Stimulated activated naive CD8-positive, alpha-beta T cell treated with anti-CD3 and anti-CD28 coated beads, Interleukin-15, amount 100 ng/mL, for 72 hours (primary cell): ENCODE measurements at regions not wholly inside any gene's neighbourhood (a gene's known extent, or its start where the extent isn't known, plus 50 kb on each side); places are given as distances from the start of the nearest gene placed in this dataset.

Experiments used
- ATAC-seq: fragments of 150-1000 bp; cut with Tn5 transposase; 2 replicates; pipeline ENCODE4 v1.10.0; 2021; ENCODE audit warnings: mild to moderate bottlenecking, moderate library complexity
- DNase-seq, 2 donors: peaks; one replicate each; pipeline ENCODE4 v3.0.0; 2021 to 2022
- H3K27ac Mint-ChIP-seq, 2 donors: one replicate each; pipeline ENCODE4 v1.8.0; 2022; ENCODE audit warnings: mild to moderate bottlenecking in 2 of 2, mixed read lengths in 2 of 2, moderate library complexity in 2 of 2
- H3K27me3 Mint-ChIP-seq: one replicate; pipeline ENCODE4 v1.8.0; 2022; ENCODE audit warnings: mixed read lengths
- H3K4me1 Mint-ChIP-seq: one replicate; pipeline ENCODE4 v1.8.0; 2022; ENCODE audit warnings: mild to moderate bottlenecking, mixed read lengths
- H3K4me3 Mint-ChIP-seq, 2 donors: one replicate each; pipeline ENCODE4 v1.8.0; 2022; ENCODE audit warnings: mild to moderate bottlenecking in 2 of 2, mixed read lengths in 2 of 2, moderate library complexity in 1 of 2
- H3K9me3 Mint-ChIP-seq, 2 donors: one replicate each; pipeline ENCODE4 v1.8.0; 2022; ENCODE audit warnings: mixed read lengths in 2 of 2

DNA sequence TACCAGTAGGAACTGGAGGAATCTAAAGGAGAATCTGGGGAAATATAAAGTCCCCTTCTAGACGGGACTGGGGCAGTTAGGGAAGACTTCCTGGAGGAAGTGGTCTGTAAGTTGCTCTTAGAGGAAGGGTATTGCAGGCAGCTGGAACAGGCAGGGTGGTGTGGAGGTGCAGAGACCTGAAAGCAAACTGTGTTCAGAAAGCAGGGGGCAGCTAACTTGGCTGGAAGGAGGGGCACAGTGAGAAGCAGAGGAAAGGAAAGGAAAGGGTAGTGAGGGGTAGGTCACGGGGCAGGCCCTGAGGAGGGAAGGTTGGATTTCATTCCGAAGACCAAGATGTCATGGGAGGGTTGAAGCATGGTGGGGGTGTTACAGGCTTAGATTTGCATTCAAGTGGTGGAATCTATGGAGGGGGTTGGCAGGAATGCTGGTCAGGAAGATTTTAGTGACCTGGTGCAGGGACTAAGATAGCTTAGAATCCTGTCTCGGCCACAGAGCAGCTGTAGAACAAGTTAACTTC, 240.7 kb downstream of the FOXD2 start:
- peaks cover 12% of the 10 kb centered on the region for H3K27me3 Mint-ChIP-seq
- H3K9me3 Mint-ChIP-seq: no peaks in the 10 kb centered on the region
- ATAC-seq: no peak
- peak overlapping the region in 1 of 2 donors; percentile 59 for H3K27ac Mint-ChIP-seq
- H3K4me1 Mint-ChIP-seq: no peaks in the 10 kb centered on the region
- H3K4me3 Mint-ChIP-seq: no peak overlapping the region
- no peak for DNase-seq

DNA sequence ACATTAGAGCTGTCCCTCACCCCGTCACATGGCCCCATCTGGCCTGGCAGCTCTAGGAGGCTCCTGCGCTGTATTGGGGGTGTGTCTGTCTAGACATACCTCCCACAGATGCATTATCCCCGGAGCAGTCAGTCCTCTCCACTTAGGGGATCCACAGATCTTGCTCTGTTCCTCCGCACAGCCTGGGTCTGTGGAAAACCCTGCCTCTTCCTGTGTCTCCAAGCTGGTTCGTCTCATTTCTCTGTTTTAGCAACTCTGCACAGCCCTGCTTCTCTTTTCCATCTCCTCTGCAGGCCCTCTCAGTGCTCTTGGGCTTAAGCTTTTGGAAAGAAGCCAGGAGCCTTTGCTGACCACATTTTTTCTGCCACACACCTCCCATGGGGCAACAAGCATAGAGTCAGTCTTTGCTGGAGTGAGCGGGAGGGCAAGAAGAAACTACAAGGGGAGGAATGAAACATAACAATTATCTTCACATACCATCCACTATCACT, 241.5 kb downstream of the FOXD2 start:
- Mint-ChIP-seq H3K27me3 (peaks cover 18% of the 10 kb centered on the region), H3K27ac (no peak overlapping the region)

DNA sequence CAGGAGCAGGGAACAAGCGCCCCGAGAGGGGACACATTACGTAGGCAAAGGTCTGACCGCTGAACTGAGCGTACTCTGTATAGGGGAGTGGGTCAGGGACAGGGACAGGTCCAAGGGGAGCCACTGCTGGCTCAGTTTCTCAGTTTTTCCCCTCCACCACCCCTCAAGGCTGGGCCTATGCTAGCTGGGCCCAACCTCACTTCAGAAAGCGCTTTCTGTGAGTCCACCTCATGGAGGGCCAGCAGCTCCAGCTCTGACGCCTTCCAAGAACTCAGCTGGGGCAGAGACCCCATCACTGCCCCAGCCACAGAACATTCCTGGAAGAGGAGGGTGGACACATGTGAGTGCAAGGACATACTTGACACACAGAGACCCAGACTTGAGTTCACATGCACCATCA, 242.0 kb downstream of the FOXD2 start:
- Mint-ChIP-seq H3K27ac (no peak overlapping the region), H3K27me3 (peaks cover 18% of the 10 kb centered on the region), H3K9me3 (no peaks in the 10 kb centered on the region), H3K4me1 (no peaks in the 10 kb centered on the region), H3K4me3 (no peak overlapping the region)
- ATAC-seq: no peak
- DNase-seq: no peak

More for the DNA sequence above, 241.5 kb downstream of the FOXD2 start:
- ATAC-seq (no peak), DNase-seq (no peak)
- Mint-ChIP-seq H3K4me1 (no peaks in the 10 kb centered on the region), H3K4me3 (no peak overlapping the region), H3K9me3 (no peaks in the 10 kb centered on the region)

- H3K27me3 Mint-ChIP-seq: peaks cover 18% of the 10 kb centered on the region
- H3K4me3 Mint-ChIP-seq: no peak overlapping the region
- no peaks in the 10 kb centered on the region for H3K4me1 Mint-ChIP-seq
- no peak for ATAC-seq
- no peak overlapping the region for H3K27ac Mint-ChIP-seq
- DNase-seq: no peak
- H3K9me3 Mint-ChIP-seq: no peaks in the 10 kb centered on the region
Measured at GRCh38 chr1:47680815-47681475, 243.1 kb downstream of the FOXD2 start.

DNA sequence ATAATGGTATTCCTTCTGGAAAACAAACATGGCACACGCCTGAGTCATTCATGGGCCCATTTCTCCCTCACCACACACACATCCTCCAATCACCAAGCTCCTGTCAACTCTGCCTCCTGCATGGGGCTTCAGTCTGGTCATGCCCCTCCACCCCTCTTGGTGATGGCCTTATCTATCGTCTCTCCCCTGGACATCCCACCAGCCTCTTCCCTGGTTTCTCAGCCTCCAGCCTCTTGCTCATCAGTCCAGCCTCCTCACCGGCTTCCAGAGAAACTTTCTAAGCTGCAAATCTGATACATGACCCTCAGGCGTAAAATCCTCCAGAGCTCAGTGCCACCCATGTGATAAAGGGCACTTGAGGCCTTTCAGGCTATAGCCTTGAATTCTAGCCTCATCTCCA, 243.9 kb downstream of the FOXD2 start:
- Mint-ChIP-seq H3K27ac (peak overlapping the region in 1 of 2 donors; percentile 72), H3K4me3 (no peak overlapping the region), H3K4me1 (no peaks in the 10 kb centered on the region), H3K9me3 (no peaks in the 10 kb centered on the region), H3K27me3 (peaks cover 19% of the 10 kb centered on the region)
- ATAC-seq (no peak), DNase-seq (no peak)

DNA sequence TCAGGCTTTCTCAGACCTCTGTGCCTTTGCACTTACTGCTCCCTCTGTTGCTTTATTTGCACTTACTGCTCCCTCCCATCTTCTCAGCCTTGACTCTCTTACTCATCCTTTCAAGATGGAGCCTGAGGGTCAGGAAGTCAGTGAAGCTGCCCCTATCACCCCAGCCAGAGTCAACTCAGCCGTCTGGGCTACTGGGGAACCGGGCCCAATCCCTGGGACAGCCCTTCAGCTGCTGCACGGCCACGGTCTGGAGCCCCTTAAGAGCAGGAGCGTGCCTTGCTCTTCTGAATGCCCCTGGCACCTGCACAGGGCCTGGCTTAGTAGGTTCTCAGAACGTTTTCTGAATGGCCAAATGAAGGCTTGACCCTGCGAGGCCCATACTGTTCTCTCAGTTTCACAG, 244.4 kb downstream of the FOXD2 start:
- no peak for ATAC-seq
- Mint-ChIP-seq H3K9me3 (no peaks in the 10 kb centered on the region), H3K4me1 (no peaks in the 10 kb centered on the region), H3K27ac (peak overlapping the region in 1 of 2 donors; percentile 72), H3K27me3 (peaks cover 23% of the 10 kb centered on the region), H3K4me3 (no peak overlapping the region)
- no peak for DNase-seq

GRCh38 chr1:47682786-47683350, 245.0 kb downstream of the FOXD2 start:
- Mint-ChIP-seq H3K9me3 (no peaks in the 10 kb centered on the region), H3K27ac (no peak overlapping the region)
- DNase-seq: no peak

GRCh38 chr1:47683401-47683800, 245.6 kb downstream of the FOXD2 start:
- DNase-seq: no peak
- H3K4me3 Mint-ChIP-seq: no peak overlapping the region
- no peaks in the 10 kb centered on the region for H3K9me3 Mint-ChIP-seq
- no peak overlapping the region for H3K27ac Mint-ChIP-seq
- H3K27me3 Mint-ChIP-seq: peaks cover 35% of the 10 kb centered on the region
- ATAC-seq: no peak
- H3K4me1 Mint-ChIP-seq: no peaks in the 10 kb centered on the region

More at GRCh38 chr1:47682786-47683350, 245.0 kb downstream of the FOXD2 start:
- ATAC-seq: no peak
- no peak overlapping the region for H3K4me3 Mint-ChIP-seq
- H3K4me1 Mint-ChIP-seq: no peaks in the 10 kb centered on the region
- peaks cover 30% of the 10 kb centered on the region for H3K27me3 Mint-ChIP-seq

GRCh38 chr1:47684518-47684917, 246.7 kb downstream of the FOXD2 start:
- no peaks in the 10 kb centered on the region for H3K9me3 Mint-ChIP-seq
- no peaks in the 10 kb centered on the region for H3K4me1 Mint-ChIP-seq
- no peak overlapping the region for H3K4me3 Mint-ChIP-seq
- H3K27ac Mint-ChIP-seq: no peak overlapping the region
- DNase-seq (no peak), ATAC-seq (no peak)
- H3K27me3 Mint-ChIP-seq: peaks cover 39% of the 10 kb centered on the region

- no peaks in the 10 kb centered on the region for H3K9me3 Mint-ChIP-seq
- H3K27me3 Mint-ChIP-seq: peaks cover 39% of the 10 kb centered on the region
- DNase-seq (no peak), ATAC-seq (no peak)
- H3K4me1 Mint-ChIP-seq: no peaks in the 10 kb centered on the region
- H3K27ac Mint-ChIP-seq: no peak overlapping the region
- H3K4me3 Mint-ChIP-seq: no peak overlapping the region
Measured at GRCh38 chr1:47684964-47685762, 247.3 kb downstream of the FOXD2 start.

DNA sequence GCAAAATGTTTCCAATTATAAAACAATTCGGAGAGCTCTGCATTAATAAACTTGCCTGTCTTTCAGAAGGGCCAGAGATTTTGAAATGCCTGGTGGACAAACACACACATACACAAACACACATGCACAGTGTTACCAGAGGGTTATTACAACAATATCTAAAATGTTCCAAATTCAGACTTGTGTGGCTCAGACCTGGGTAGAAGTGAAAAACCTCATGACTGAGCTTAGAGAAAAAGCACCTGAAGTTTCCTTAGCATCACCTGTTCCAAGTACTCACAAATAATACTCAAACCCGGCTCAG, 247.9 kb downstream of the FOXD2 start:
- Mint-ChIP-seq H3K9me3 (no peaks in the 10 kb centered on the region), H3K4me3 (no peak overlapping the region), H3K27me3 (peaks cover 39% of the 10 kb centered on the region), H3K27ac (no peak overlapping the region), H3K4me1 (no peaks in the 10 kb centered on the region)
- DNase-seq (no peak), ATAC-seq (no peak)

DNA sequence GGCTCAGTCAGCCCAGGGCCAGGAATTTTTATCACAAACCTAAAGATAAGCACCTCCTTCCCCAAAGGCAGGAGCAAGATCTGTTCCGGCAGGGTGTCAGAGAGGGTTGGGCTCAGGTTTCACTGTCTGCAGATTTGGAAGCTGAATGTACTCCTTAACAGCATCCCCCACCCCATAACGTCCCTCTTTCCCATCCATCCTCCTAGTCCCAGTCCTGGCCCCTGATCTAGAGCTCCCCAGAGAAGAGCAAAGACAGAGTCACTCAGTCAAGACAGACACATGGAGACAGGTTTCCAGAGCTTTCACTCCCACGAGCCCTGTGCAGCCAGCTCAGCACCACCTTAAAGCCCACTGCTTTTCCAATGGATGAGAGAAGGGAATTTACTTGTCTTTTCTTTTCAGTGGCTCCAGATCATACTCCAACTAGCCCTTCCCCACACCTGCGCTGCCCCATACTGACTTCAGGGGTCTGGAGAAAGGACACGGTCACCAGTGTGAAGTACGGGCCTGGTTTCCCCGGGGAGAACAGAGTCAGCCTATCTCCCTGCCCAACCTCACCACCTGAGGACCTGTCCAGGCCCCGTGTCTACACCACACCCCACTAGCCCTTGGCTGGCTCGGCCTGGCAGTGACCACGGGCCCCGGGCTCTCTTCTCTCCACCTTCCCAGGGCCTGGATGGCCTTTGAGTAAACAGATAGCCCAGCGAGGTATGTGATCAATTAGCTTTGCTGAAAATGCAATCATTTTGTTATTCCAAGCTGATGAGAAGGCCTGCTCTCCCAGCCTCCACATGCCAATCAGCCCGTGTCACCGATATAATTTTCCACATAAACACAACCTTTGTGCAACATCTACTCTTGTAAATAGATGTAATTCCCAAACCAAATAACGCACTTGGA, 249.1 kb downstream of the FOXD2 start:
- H3K9me3 Mint-ChIP-seq: no peaks in the 10 kb centered on the region
- peak; percentile 20 for ATAC-seq

GRCh38 chr1:47687631-47688460, 250.0 kb downstream of the FOXD2 start:
- peak overlapping the region in 1 of 2 donors; percentile 12 for H3K27ac Mint-ChIP-seq
- no peak for ATAC-seq
- peaks cover 28% of the 10 kb centered on the region for H3K27me3 Mint-ChIP-seq
- H3K9me3 Mint-ChIP-seq: no peaks in the 10 kb centered on the region
- no peak overlapping the region for H3K4me3 Mint-ChIP-seq
- no peak for DNase-seq
- no peaks in the 10 kb centered on the region for H3K4me1 Mint-ChIP-seq

More for the DNA sequence above, 249.1 kb downstream of the FOXD2 start:
- Mint-ChIP-seq H3K4me3 (no peak overlapping the region), H3K4me1 (no peaks in the 10 kb centered on the region), H3K27ac (peak overlapping the region in 1 of 2 donors; percentile 12), H3K27me3 (peaks cover 35% of the 10 kb centered on the region)
- no peak for DNase-seq

GRCh38 chr1:47688461-47689296, 250.8 kb downstream of the FOXD2 start:
- ATAC-seq: no peak
- Mint-ChIP-seq H3K9me3 (no peaks in the 10 kb centered on the region), H3K4me3 (no peak overlapping the region), H3K27me3 (peaks cover 25% of the 10 kb centered on the region), H3K4me1 (no peaks in the 10 kb centered on the region), H3K27ac (no peak overlapping the region)
- DNase-seq: no peak
